Calu3 (cell line): ENCODE measurements at regions not wholly inside any gene's neighbourhood (a gene's known extent, or its start where the extent isn't known, plus 50 kb on each side); places are given as distances from the start of the nearest gene placed in this dataset.

Experiments used
- BruUV-seq: library from RNA; stranded (reverse); fragments of 400-500 nt; replicated peaks from 2 replicates; lab custom pipeline; 2021; lab: Mats Ljungman, UMichigan
- CTCF ChIA-PET: fragments of 300-600 bp; sonication (Branson Sonifier 250); formaldehyde crosslinking; loops from one replicate; lab custom pipeline; 2022; ENCODE audit warnings: antibody characterized with exemption; lab: Charles Lee
- DNase-seq: peaks from one replicate; pipeline ENCODE4 v3.0.0; 2022
- H3K27ac Mint-ChIP-seq: one replicate; pipeline ENCODE4 v1.8.0; 2022; ENCODE audit warnings: mixed read lengths; ENCODE audit not compliant: unreplicated experiment
- H3K27me3 Mint-ChIP-seq: one replicate; pipeline ENCODE4 v1.8.0; 2022; ENCODE audit warnings: mixed read lengths; ENCODE audit not compliant: unreplicated experiment
- H3K36me3 Mint-ChIP-seq: one replicate; pipeline ENCODE4 v1.8.0; 2022; ENCODE audit warnings: mild to moderate bottlenecking, moderate library complexity, mixed read lengths; ENCODE audit not compliant: insufficient read depth, unreplicated experiment
- H3K4me1 Mint-ChIP-seq: one replicate; pipeline ENCODE4 v1.8.0; 2022; ENCODE audit warnings: mild to moderate bottlenecking, low read depth, mixed read lengths; ENCODE audit not compliant: unreplicated experiment
- H3K4me3 Mint-ChIP-seq: one replicate; pipeline ENCODE4 v1.8.0; 2022; ENCODE audit warnings: mild to moderate bottlenecking, low read depth, moderate library complexity, mixed read lengths; ENCODE audit not compliant: unreplicated experiment
- H3K9me3 Mint-ChIP-seq: one replicate; pipeline ENCODE4 v1.8.0; 2022; ENCODE audit warnings: low read depth, mixed read lengths; ENCODE audit not compliant: unreplicated experiment
- CTCF ChIP-seq: fragments of 200-600 bp; IDR thresholded peaks from one replicate; pipeline ENCODE4 v1.8.0; 2022; ENCODE audit warnings: antibody characterized with exemption; ENCODE audit not compliant: unreplicated experiment
- intact Hi-C: fragments of 100-400 bp; cut with micrococcal nuclease; formaldehyde crosslinking; loops from one replicate; pipeline ENCODE4 v1.10.0; 2022; ENCODE audit not compliant: unreplicated experiment

- Mint-ChIP-seq H3K27ac (no peak overlapping the region), H3K9me3 (no peaks in the 10 kb centered on the region), H3K36me3 (no peaks in the 10 kb centered on the region), H3K27me3 (no peaks in the 10 kb centered on the region), H3K4me1 (peaks cover 3% of the 10 kb centered on the region), H3K4me3 (no peak overlapping the region)
- no peak for TF ChIP-seq CTCF
- BruUV-seq, result no TSS peak
- no peak for DNase-seq
- CTCF ChIA-PET, result interaction anchor here (0.9 to 1.3 kb wide), 2 partner anchors 28 to 67 kb away, joined by 3 to 7 read pairs; no protein-coding TSS in a partner anchor
- intact Hi-C loops, result no loop called here
Measured at GRCh38 chr2:114616-115015, 68.3 kb upstream of the FAM110C start.

GRCh38 chr2:109998-110397, 63.7 kb upstream of the FAM110C start:
- peaks cover 9% of the 10 kb centered on the region for H3K4me1 Mint-ChIP-seq
- H3K4me3 Mint-ChIP-seq, result no peak overlapping the region
- H3K36me3 Mint-ChIP-seq, result no peaks in the 10 kb centered on the region
- no peaks in the 10 kb centered on the region for H3K27me3 Mint-ChIP-seq
- intact Hi-C loops, result no loop called here
- DNase-seq, result no peak
- BruUV-seq, result no TSS peak
- peaks cover 9% of the 10 kb centered on the region for H3K9me3 Mint-ChIP-seq
- no peak for TF ChIP-seq CTCF
- no peak overlapping the region for H3K27ac Mint-ChIP-seq
- CTCF ChIA-PET, result no interaction called here

- Mint-ChIP-seq H3K36me3 (no peaks in the 10 kb centered on the region), H3K4me1 (peaks cover 9% of the 10 kb centered on the region), H3K4me3 (no peak overlapping the region), H3K9me3 (peaks cover 9% of the 10 kb centered on the region), H3K27ac (no peak overlapping the region), H3K27me3 (no peaks in the 10 kb centered on the region)
- no TSS peak for BruUV-seq
- intact Hi-C loops, result no loop called here
- TF ChIP-seq CTCF, result no peak
- DNase-seq, result no peak
- CTCF ChIA-PET, result no interaction called here
Measured at GRCh38 chr2:108920-109809, 62.9 kb upstream of the FAM110C start.

GRCh38 chr2:101016-101415, 54.7 kb upstream of the FAM110C start:
- no TSS peak for BruUV-seq
- no peak for DNase-seq
- no peak for TF ChIP-seq CTCF
- Mint-ChIP-seq H3K9me3 (peaks cover 10% of the 10 kb centered on the region), H3K4me1 (no peaks in the 10 kb centered on the region), H3K27ac (no peak overlapping the region), H3K27me3 (no peaks in the 10 kb centered on the region), H3K4me3 (no peak overlapping the region), H3K36me3 (no peaks in the 10 kb centered on the region)
- intact Hi-C loops, result no loop called here
- CTCF ChIA-PET, result no interaction called here
